Nephron progenitor cell (in vitro differentiated cells): ENCODE measurements at regions not wholly inside any gene's neighbourhood (a gene's known extent, or its start where the extent isn't known, plus 50 kb on each side); places are given as distances from the start of the nearest gene placed in this dataset.

Experiments
- DNase-seq: peaks from one replicate; pipeline ENCODE4 v3.0.0; 2021
- H3K27ac Mint-ChIP-seq: 2 replicates; pipeline ENCODE4 v1.8.0; 2021; ENCODE audit warnings: mild to moderate bottlenecking, moderate library complexity, mixed read lengths
- H3K27me3 Mint-ChIP-seq: 2 replicates; pipeline ENCODE4 v1.8.0; 2021; ENCODE audit warnings: mild to moderate bottlenecking, low read depth, mixed read lengths; ENCODE audit not compliant: poor library complexity
- H3K36me3 Mint-ChIP-seq: 2 replicates; pipeline ENCODE4 v1.8.0; 2021; ENCODE audit warnings: low read depth, mixed read lengths
- H3K4me1 Mint-ChIP-seq: 2 replicates; pipeline ENCODE4 v1.8.0; 2021; ENCODE audit warnings: mixed read lengths
- H3K4me3 Mint-ChIP-seq: 2 replicates; pipeline ENCODE4 v1.8.0; 2021; ENCODE audit warnings: mild to moderate bottlenecking, moderate library complexity, mixed read lengths
- H3K9me3 Mint-ChIP-seq: 2 replicates; pipeline ENCODE4 v1.8.0; 2021; ENCODE audit warnings: mild to moderate bottlenecking, moderate library complexity, mixed read lengths
- CTCF ChIP-seq: fragments of 200-600 bp; sonication (generic); IDR thresholded peaks from 2 replicates; pipeline ENCODE4 v1.5.0; 2021; ENCODE audit warnings: antibody characterized with exemption

GRCh38 chr2:150595803-150596470, 108.5 kb upstream of the RND3 start:
- no peak overlapping the region for H3K27ac Mint-ChIP-seq
- H3K4me3 Mint-ChIP-seq, result no peak overlapping the region
- no peaks in the 10 kb centered on the region for H3K36me3 Mint-ChIP-seq
- H3K9me3 Mint-ChIP-seq, result no peaks in the 10 kb centered on the region
- H3K4me1 Mint-ChIP-seq, result peaks cover 6% of the 10 kb centered on the region
- DNase-seq, result no peak
- peaks cover 3% of the 10 kb centered on the region for H3K27me3 Mint-ChIP-seq
- no peak for TF ChIP-seq CTCF

- H3K27me3 Mint-ChIP-seq, result peaks cover 3% of the 10 kb centered on the region
- no peak for DNase-seq
- no peaks in the 10 kb centered on the region for H3K9me3 Mint-ChIP-seq
- H3K4me1 Mint-ChIP-seq, result peaks cover 6% of the 10 kb centered on the region
- no peaks in the 10 kb centered on the region for H3K36me3 Mint-ChIP-seq
- TF ChIP-seq CTCF, result no peak
- H3K27ac Mint-ChIP-seq, result no peak overlapping the region
- no peak overlapping the region for H3K4me3 Mint-ChIP-seq
Observed at GRCh38 chr2:150594299-150594698, 106.8 kb upstream of the RND3 start.

GRCh38 chr2:150591496-150592285, 104.2 kb upstream of the RND3 start:
- no peaks in the 10 kb centered on the region for H3K36me3 Mint-ChIP-seq

GRCh38 chr2:150589681-150590080, 102.2 kb upstream of the RND3 start:
- Mint-ChIP-seq H3K4me3 (no peak overlapping the region), H3K9me3 (no peaks in the 10 kb centered on the region), H3K27me3 (peaks cover 3% of the 10 kb centered on the region), H3K36me3 (no peaks in the 10 kb centered on the region), H3K4me1 (peaks cover 17% of the 10 kb centered on the region), H3K27ac (no peak overlapping the region)
- no peak for DNase-seq
- no peak for TF ChIP-seq CTCF

More at GRCh38 chr2:150591496-150592285, 104.2 kb upstream of the RND3 start:
- H3K27me3 Mint-ChIP-seq, result peaks cover 3% of the 10 kb centered on the region
- H3K4me3 Mint-ChIP-seq, result no peak overlapping the region
- peaks cover 16% of the 10 kb centered on the region for H3K4me1 Mint-ChIP-seq
- no peak for DNase-seq
- TF ChIP-seq CTCF, result no peak
- no peak overlapping the region for H3K27ac Mint-ChIP-seq
- H3K9me3 Mint-ChIP-seq, result no peaks in the 10 kb centered on the region

GRCh38 chr2:150588506-150588870, 101.0 kb upstream of the RND3 start:
- no peak overlapping the region for H3K27ac Mint-ChIP-seq
- H3K4me3 Mint-ChIP-seq, result no peak overlapping the region
- peaks cover 17% of the 10 kb centered on the region for H3K4me1 Mint-ChIP-seq
- TF ChIP-seq CTCF, result no peak
- peaks cover 3% of the 10 kb centered on the region for H3K27me3 Mint-ChIP-seq
- no peaks in the 10 kb centered on the region for H3K9me3 Mint-ChIP-seq
- no peak for DNase-seq
- H3K36me3 Mint-ChIP-seq, result no peaks in the 10 kb centered on the region
